ENCODE measurements at regions not wholly inside any gene's neighbourhood (a gene's known extent, or its start where the extent isn't known, plus 50 kb on each side); places are given as distances from the start of the nearest gene placed in this dataset.

- TF ChIP-seq SUZ12 (IDR thresholded peaks at IDR 0.05), result no peak
- TF ChIP-seq NFRKB (IDR thresholded peaks at IDR 0.05), result no peak
- no peak for TF ChIP-seq FOXM1 (IDR thresholded peaks at IDR 0.05; ENCODE audit: borderline replicate concordance)
- no peak for TF ChIP-seq CTBP1 (IDR thresholded peaks at IDR 0.05; ENCODE audit: borderline replicate concordance)
- no peak for TF ChIP-seq HDGF (IDR thresholded peaks at IDR 0.05; ENCODE audit: borderline replicate concordance)
- no peak for TF ChIP-seq FOXK2 (IDR thresholded peaks at IDR 0.05)
- no peak for TF ChIP-seq ARNT (IDR thresholded peaks at IDR 0.05)
- no peak for TF ChIP-seq PKNOX1 (IDR thresholded peaks at IDR 0.05)
- no peak for TF ChIP-seq FOXA1 (IDR thresholded peaks at IDR 0.05)
Observed at GRCh38 chr5:20254748-20255147, 266.7 kb upstream of the CDH18 start.
